Activated CD4-positive, alpha-beta T cell treated with anti-CD3 and anti-CD28 coated beads, Interleukin-2, amount 10 ng/mL, durations not matched to agents 7 days and 5 days (primary cell): ENCODE measurements at regions not wholly inside any gene's neighbourhood (a gene's known extent, or its start where the extent isn't known, plus 50 kb on each side); places are given as distances from the start of the nearest gene placed in this dataset.

Experiments
- CTCF ChIA-PET: fragments of 350-600 bp; sonication (Branson Sonifier 250); formaldehyde crosslinking; loops from one replicate; lab custom pipeline; 2021; ENCODE audit warnings: antibody characterized with exemption; lab: Charles Lee
- POLR2A ChIA-PET: fragments of 350-600 bp; sonication (Branson Sonifier 250); formaldehyde crosslinking; loops from one replicate; lab custom pipeline; 2021; ENCODE audit warnings: antibody characterized with exemption; lab: Charles Lee
- DNase-seq: peaks from one replicate; pipeline ENCODE4 v3.0.0-alpha.2; 2020
- H3K27ac Mint-ChIP-seq: one replicate; pipeline ENCODE4 v1.8.0; 2021; ENCODE audit warnings: mild to moderate bottlenecking, moderate library complexity, mixed read lengths
- H3K27me3 Mint-ChIP-seq: one replicate; pipeline ENCODE4 v1.8.0; 2021; ENCODE audit warnings: mixed read lengths
- H3K36me3 Mint-ChIP-seq: one replicate; pipeline ENCODE4 v1.8.0; 2021; ENCODE audit warnings: low read depth, mixed read lengths
- H3K4me1 Mint-ChIP-seq: one replicate; pipeline ENCODE4 v1.8.0; 2021; ENCODE audit warnings: mixed read lengths
- H3K4me3 Mint-ChIP-seq: one replicate; pipeline ENCODE4 v1.8.0; 2021; ENCODE audit warnings: mild to moderate bottlenecking, moderate library complexity, mixed read lengths
- H3K9me3 Mint-ChIP-seq: one replicate; pipeline ENCODE4 v1.8.0; 2021; ENCODE audit warnings: mixed read lengths

- no peak overlapping the region for H3K27ac Mint-ChIP-seq
- no peak for DNase-seq
- H3K4me1 Mint-ChIP-seq: no peaks in the 10 kb centered on the region
- CTCF ChIA-PET: no interaction called here
- POLR2A ChIA-PET: no interaction called here
- H3K36me3 Mint-ChIP-seq: no peaks in the 10 kb centered on the region
- H3K4me3 Mint-ChIP-seq: no peak overlapping the region
- H3K27me3 Mint-ChIP-seq: no peaks in the 10 kb centered on the region
- H3K9me3 Mint-ChIP-seq: peaks cover 2% of the 10 kb centered on the region
These were observed 312.2 kb downstream of the TMEM114 start for GRCh38 chr16:8278031-8278580.

- ChIA-PET POLR2A (no interaction called here), CTCF (no interaction called here)
- no peak overlapping the region for H3K4me3 Mint-ChIP-seq
- no peak for DNase-seq
- H3K9me3 Mint-ChIP-seq: peaks cover 4% of the 10 kb centered on the region
- no peak overlapping the region for H3K27ac Mint-ChIP-seq
- H3K27me3 Mint-ChIP-seq: no peaks in the 10 kb centered on the region
- H3K4me1 Mint-ChIP-seq: no peaks in the 10 kb centered on the region
- H3K36me3 Mint-ChIP-seq: no peaks in the 10 kb centered on the region
These were observed 319.0 kb downstream of the TMEM114 start for GRCh38 chr16:8271344-8271743.

- Mint-ChIP-seq H3K27ac (no peak overlapping the region), H3K4me3 (no peak overlapping the region), H3K4me1 (no peaks in the 10 kb centered on the region), H3K36me3 (no peaks in the 10 kb centered on the region), H3K9me3 (peaks cover 6% of the 10 kb centered on the region), H3K27me3 (no peaks in the 10 kb centered on the region)
- ChIA-PET CTCF (no interaction called here), POLR2A (no interaction called here)
- DNase-seq: no peak
These were observed 328.0 kb downstream of the TMEM114 start for GRCh38 chr16:8262299-8262698.

DNA sequence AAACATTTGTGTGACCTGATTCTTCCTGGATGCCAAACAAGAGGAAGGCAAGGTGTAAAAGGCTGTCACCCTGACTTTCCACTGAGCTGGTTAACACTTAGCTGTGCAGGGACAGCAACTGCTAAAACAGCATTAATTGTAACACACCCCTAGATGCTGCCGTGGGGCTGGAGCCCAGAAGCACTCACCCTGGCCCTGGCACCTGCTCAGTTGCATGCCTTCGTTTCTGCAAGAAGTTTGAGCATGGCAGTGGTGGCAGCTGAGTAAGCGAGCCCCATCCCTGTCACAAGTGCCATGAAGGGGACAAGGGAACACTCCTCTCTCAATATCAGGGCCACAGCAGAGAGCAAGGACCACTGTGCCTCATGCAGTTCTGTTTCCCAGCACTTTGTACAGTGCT is 330.2 kb downstream of the TMEM114 start:
- no peak overlapping the region for H3K4me3 Mint-ChIP-seq
- no peaks in the 10 kb centered on the region for H3K36me3 Mint-ChIP-seq
- peaks cover 6% of the 10 kb centered on the region for H3K9me3 Mint-ChIP-seq
- H3K27me3 Mint-ChIP-seq: no peaks in the 10 kb centered on the region
- H3K4me1 Mint-ChIP-seq: no peaks in the 10 kb centered on the region
- ChIA-PET POLR2A (no interaction called here), CTCF (no interaction called here)
- H3K27ac Mint-ChIP-seq: no peak overlapping the region
- no peak for DNase-seq

DNA sequence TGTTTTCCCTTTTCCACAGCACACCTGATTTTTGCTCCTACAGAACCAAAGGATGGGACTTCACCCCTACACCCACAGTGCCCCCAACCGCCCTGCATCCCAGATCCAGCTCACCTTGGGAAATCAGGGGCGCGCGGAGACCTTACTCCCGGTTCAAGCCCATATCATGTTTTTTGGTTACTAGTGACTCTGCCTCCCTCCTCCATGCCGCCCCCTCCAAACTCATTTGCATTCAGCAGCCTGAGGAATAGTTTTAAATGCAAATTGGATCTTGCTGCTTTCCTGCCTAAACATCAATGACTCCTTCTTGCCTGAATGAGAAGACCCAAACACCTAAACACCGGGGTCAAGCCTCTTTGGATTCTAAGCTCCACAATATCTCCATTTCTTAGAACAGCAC is 331.8 kb downstream of the TMEM114 start:
- ChIA-PET POLR2A (no interaction called here), CTCF (no interaction called here)
- Mint-ChIP-seq H3K4me1 (no peaks in the 10 kb centered on the region), H3K27ac (no peak overlapping the region), H3K36me3 (no peaks in the 10 kb centered on the region), H3K9me3 (peaks cover 4% of the 10 kb centered on the region), H3K4me3 (no peak overlapping the region), H3K27me3 (no peaks in the 10 kb centered on the region)
- no peak for DNase-seq

- no peaks in the 10 kb centered on the region for H3K27me3 Mint-ChIP-seq
- no peaks in the 10 kb centered on the region for H3K36me3 Mint-ChIP-seq
- no peak for DNase-seq
- no peak overlapping the region for H3K27ac Mint-ChIP-seq
- CTCF ChIA-PET: no interaction called here
- POLR2A ChIA-PET: no interaction called here
- no peaks in the 10 kb centered on the region for H3K4me1 Mint-ChIP-seq
- no peak overlapping the region for H3K4me3 Mint-ChIP-seq
- peaks cover 4% of the 10 kb centered on the region for H3K9me3 Mint-ChIP-seq
These were observed 332.8 kb downstream of the TMEM114 start for GRCh38 chr16:8257561-8257960.

DNA sequence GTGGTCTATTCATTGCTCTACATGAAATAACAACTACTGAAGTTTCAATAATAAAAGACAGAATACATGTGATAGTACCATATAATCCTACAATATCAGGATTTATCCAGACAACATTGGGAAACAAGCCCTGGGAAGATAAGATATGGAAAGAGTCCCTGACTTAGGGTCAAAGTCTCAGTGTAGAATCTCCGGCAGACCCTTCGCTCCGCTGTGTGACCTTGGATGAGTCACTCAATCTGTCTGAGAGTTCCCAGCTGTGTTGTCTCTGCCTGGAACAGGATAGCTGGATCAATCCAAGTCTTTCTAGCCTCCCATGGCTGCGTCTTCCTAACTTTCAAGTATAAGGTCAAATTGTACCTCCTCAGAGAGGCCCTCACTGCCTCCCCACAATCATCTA is 335.9 kb downstream of the TMEM114 start:
- ChIA-PET POLR2A (no interaction called here), CTCF (interaction anchor here (1.0 kb wide), 1 partner anchor 15 kb away, joined by 3 read pairs; no protein-coding TSS in a partner anchor)
- Mint-ChIP-seq H3K9me3 (peaks cover 4% of the 10 kb centered on the region), H3K27ac (no peak overlapping the region), H3K4me3 (no peak overlapping the region), H3K4me1 (no peaks in the 10 kb centered on the region), H3K27me3 (peaks cover 2% of the 10 kb centered on the region), H3K36me3 (no peaks in the 10 kb centered on the region)
- DNase-seq: no peak

DNA sequence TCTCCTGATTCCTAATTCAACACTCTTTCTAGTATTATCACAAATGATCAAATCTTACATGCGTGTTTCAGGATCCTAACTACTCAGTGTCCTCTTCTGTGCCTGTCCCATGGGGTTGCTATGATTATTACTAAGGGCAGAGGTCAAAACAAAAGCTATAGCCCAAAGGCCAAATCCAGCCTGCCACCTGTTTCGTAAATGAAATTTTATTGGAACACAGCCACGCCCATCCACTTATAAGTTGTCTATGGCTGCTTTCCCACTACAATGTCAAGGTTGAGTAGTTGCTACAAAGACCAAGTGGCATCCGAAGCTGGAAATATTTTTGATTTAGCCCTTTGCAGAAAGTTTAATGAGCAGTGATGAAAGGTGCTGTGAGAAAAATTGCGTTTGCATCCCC is 336.6 kb downstream of the TMEM114 start:
- CTCF ChIA-PET: no interaction called here
- no peaks in the 10 kb centered on the region for H3K4me1 Mint-ChIP-seq
- H3K27ac Mint-ChIP-seq: no peak overlapping the region
- H3K9me3 Mint-ChIP-seq: peaks cover 2% of the 10 kb centered on the region
- no peak overlapping the region for H3K4me3 Mint-ChIP-seq
- peaks cover 2% of the 10 kb centered on the region for H3K27me3 Mint-ChIP-seq
- POLR2A ChIA-PET: no interaction called here
- DNase-seq: no peak
- H3K36me3 Mint-ChIP-seq: no peaks in the 10 kb centered on the region

DNA sequence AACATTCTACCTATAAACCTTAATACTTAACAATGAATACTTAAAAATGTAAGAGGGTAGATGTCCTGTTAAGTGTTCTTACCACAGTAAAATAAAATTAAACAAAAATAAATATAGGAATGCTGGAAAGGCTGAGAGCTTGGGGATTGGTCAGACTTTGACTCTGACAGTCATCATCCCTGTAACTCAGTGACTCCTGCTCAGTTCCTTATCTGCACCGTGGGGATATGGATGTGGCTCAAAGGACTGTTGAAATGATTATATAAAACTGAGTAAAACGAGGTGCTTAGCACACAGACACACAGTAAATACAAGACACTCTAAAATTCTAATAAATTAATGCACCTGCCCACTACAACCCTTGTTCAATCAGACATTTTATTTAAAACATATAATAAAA is 338.6 kb downstream of the TMEM114 start:
- POLR2A ChIA-PET: no interaction called here
- peaks cover 2% of the 10 kb centered on the region for H3K27me3 Mint-ChIP-seq
- H3K4me1 Mint-ChIP-seq: no peaks in the 10 kb centered on the region
- no peaks in the 10 kb centered on the region for H3K9me3 Mint-ChIP-seq
- no peak overlapping the region for H3K4me3 Mint-ChIP-seq
- H3K27ac Mint-ChIP-seq: no peak overlapping the region
- H3K36me3 Mint-ChIP-seq: no peaks in the 10 kb centered on the region
- no peak for DNase-seq
- CTCF ChIA-PET: no interaction called here

DNA sequence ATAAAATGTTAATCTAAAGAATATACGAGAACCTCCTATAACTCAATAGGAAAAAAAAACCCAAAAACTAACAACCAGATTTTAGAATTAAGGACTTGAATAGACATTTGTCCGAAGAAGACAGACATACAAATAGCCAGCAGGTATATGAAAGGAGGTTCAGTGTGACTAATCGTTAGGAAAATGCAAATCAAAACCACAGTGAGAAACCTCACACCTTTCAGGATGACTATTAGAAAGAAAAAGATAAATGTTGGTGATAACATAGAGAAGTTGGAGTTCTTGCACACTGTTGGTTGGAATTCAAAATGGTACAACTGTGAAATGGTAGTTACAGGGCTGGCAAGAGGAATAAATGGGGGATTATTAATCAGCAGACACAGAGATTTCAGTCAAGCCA is 339.0 kb downstream of the TMEM114 start:
- Mint-ChIP-seq H3K36me3 (no peaks in the 10 kb centered on the region), H3K4me3 (no peak overlapping the region), H3K4me1 (no peaks in the 10 kb centered on the region), H3K27me3 (peaks cover 2% of the 10 kb centered on the region), H3K27ac (no peak overlapping the region), H3K9me3 (no peaks in the 10 kb centered on the region)
- no peak for DNase-seq
- CTCF ChIA-PET: no interaction called here
- POLR2A ChIA-PET: no interaction called here

GRCh38 chr16:8247993-8248392 is 342.3 kb downstream of the TMEM114 start:
- ChIA-PET CTCF (no interaction called here), POLR2A (no interaction called here)
- no peak overlapping the region for H3K4me3 Mint-ChIP-seq

GRCh38 chr16:8243981-8244380 is 346.3 kb downstream of the TMEM114 start:
- POLR2A ChIA-PET: no interaction called here
- Mint-ChIP-seq H3K27ac (no peak overlapping the region), H3K9me3 (peaks cover 6% of the 10 kb centered on the region), H3K4me3 (no peak overlapping the region), H3K36me3 (no peaks in the 10 kb centered on the region), H3K4me1 (no peaks in the 10 kb centered on the region), H3K27me3 (no peaks in the 10 kb centered on the region)
- no peak for DNase-seq
- CTCF ChIA-PET: interaction anchor here (1.1 kb wide), 1 partner anchor 20 kb away, joined by 3 read pairs; no protein-coding TSS in a partner anchor

More at GRCh38 chr16:8247993-8248392, 342.3 kb downstream of the TMEM114 start:
- no peak for DNase-seq
- no peak overlapping the region for H3K27ac Mint-ChIP-seq
- H3K36me3 Mint-ChIP-seq: no peaks in the 10 kb centered on the region
- H3K27me3 Mint-ChIP-seq: peaks cover 2% of the 10 kb centered on the region
- no peaks in the 10 kb centered on the region for H3K4me1 Mint-ChIP-seq
- peaks cover 6% of the 10 kb centered on the region for H3K9me3 Mint-ChIP-seq

DNA sequence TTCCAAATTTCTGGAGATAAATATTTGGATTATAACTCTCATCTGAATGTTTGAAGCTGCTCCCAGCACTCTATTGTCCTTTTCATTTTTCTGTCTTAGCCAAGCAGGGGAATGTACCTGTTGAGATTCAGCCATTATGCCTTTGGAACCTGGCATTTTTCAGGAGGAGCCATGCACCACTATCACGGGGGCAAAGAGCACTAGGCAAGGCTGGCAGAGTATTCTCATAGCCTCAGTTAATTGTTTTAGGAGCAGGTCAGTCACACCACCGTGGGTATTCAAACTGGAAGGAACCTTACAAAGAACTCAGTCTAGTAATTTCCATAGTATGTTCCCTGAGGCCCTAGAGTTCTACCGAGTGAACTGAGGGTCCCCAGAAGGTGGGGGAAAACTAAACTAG is 348.9 kb downstream of the TMEM114 start:
- Mint-ChIP-seq H3K9me3 (peaks cover 9% of the 10 kb centered on the region), H3K36me3 (no peaks in the 10 kb centered on the region), H3K4me1 (no peaks in the 10 kb centered on the region), H3K27ac (no peak overlapping the region), H3K4me3 (no peak overlapping the region), H3K27me3 (no peaks in the 10 kb centered on the region)
- no peak for DNase-seq
- ChIA-PET CTCF (no interaction called here), POLR2A (no interaction called here)

DNA sequence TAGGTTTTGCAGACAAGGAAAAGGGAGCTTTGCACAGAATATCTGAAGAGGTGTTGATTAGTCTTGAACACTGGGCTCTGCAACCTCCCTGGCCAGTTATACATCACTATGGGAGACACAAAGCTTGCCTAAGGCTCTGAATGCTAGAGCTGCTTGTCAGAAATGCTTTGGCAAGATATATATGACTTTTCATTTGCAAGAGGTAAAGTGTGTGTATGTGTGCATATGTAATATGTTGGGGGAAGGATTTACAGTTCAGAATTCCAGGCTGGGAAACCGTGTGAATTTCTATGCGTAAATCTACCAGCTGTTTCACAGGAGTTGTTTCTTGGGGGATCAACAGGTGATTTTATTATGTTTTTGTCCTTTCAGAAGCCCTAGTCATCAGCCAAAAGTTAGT is 350.9 kb downstream of the TMEM114 start:
- DNase-seq: no peak
- H3K27me3 Mint-ChIP-seq: no peaks in the 10 kb centered on the region
- no peaks in the 10 kb centered on the region for H3K36me3 Mint-ChIP-seq
- H3K9me3 Mint-ChIP-seq: peaks cover 9% of the 10 kb centered on the region
- CTCF ChIA-PET: interaction anchor here (1.3 kb wide), 1 partner anchor 15 kb away, joined by 3 read pairs; no protein-coding TSS in a partner anchor
- POLR2A ChIA-PET: no interaction called here
- no peaks in the 10 kb centered on the region for H3K4me1 Mint-ChIP-seq
- H3K4me3 Mint-ChIP-seq: no peak overlapping the region
- no peak overlapping the region for H3K27ac Mint-ChIP-seq
